K562 (cell line): ENCODE measurements at regions not wholly inside any gene's neighbourhood (a gene's known extent, or its start where the extent isn't known, plus 50 kb on each side); places are given as distances from the start of the nearest gene placed in this dataset.

Experiments
- BRD4 ChIP-seq: fragments of 200-600 bp; sonication (generic); IDR thresholded peaks from 2 replicates; pipeline ENCODE4 v1.6.1; 2017; ENCODE audit warnings: inconsistent platforms
- CHD2 ChIP-seq: IDR thresholded peaks from 2 replicates; pipeline ENCODE4 v1.6.1; 2011; ENCODE audit warnings: low read depth, low read length
- EP300 ChIP-seq: IDR thresholded peaks from 2 replicates; pipeline ENCODE4 v1.6.1; 2012; ENCODE audit warnings: low read length, improper control_type of control experiment
- FOXM1 ChIP-seq, 2 experiments: fragments of 450-650 bp in 1 of 2; sonication (generic) in 1 of 2; formaldehyde crosslinking in 1 of 2; IDR thresholded peaks; 2 replicates each; pipeline versions ENCODE4 v1.6.1 to v1.9.0; 2017 to 2022; ENCODE audit warnings: low read depth in 2 of 2, mild to moderate bottlenecking in 2 of 2, missing genetic modification reagents in 1 of 2, moderate library complexity in 1 of 2
- HNRNPL ChIP-seq: fragments of 200-400 bp; formaldehyde crosslinking; IDR thresholded peaks from 2 replicates; pipeline ENCODE4 v1.6.1; 2017; ENCODE audit warnings: low read depth, mild to moderate bottlenecking, low read length
- LEF1 ChIP-seq: fragments of 450-650 bp; IDR thresholded peaks from 2 replicates; pipeline ENCODE4 v1.6.1; 2016; ENCODE audit warnings: mild to moderate bottlenecking
- MYBL2 ChIP-seq, 2 experiments: fragments of 450-650 bp in 1 of 2; sonication (generic) in 1 of 2; formaldehyde crosslinking in 1 of 2; IDR thresholded peaks; 2 replicates each; pipeline versions ENCODE4 v1.6.1 to v1.8.1; 2017 to 2022; ENCODE audit warnings: borderline replicate concordance in 1 of 2, inconsistent platforms in 1 of 2, low read depth in 1 of 2, mild to moderate bottlenecking in 1 of 2, missing genetic modification reagents in 1 of 2, moderate library complexity in 1 of 2
- POLR2A ChIP-seq: fragments of 450-650 bp; conservative IDR thresholded peaks from 2 replicates; pipeline ENCODE4 v1.6.1; 2016
- TARDBP ChIP-seq: fragments of 450-650 bp; IDR thresholded peaks from 2 replicates; pipeline ENCODE4 v1.6.1; 2016
- TF ChIP-seq, protein P1 (sequence below): sonication (generic); formaldehyde crosslinking; IDR thresholded peaks from 2 replicates; pipeline ENCODE4 v1.8.1; 2023; ENCODE audit warnings: missing genetic modification reagents, mild to moderate bottlenecking, borderline replicate concordance
- TF ChIP-seq, protein P2 (sequence below), 3 experiments: IDR thresholded peaks in 2 of 3; conservative IDR thresholded peaks in 1 of 3; 2 replicates each; pipeline ENCODE4 v1.5.1; 2011 to 2012; ENCODE audit warnings: low read length in 3 of 3, mild to moderate bottlenecking in 3 of 3, control low read depth in 2 of 3, improper control_type of control experiment in 1 of 3, inconsistent platforms in 1 of 3, low read depth in 1 of 3, mixed read lengths in 1 of 3, moderate library complexity in 1 of 3; ENCODE audit not compliant: insufficient read depth in 2 of 3
- TF ChIP-seq, protein P3 (sequence below): fragments of 150-350 bp; IDR thresholded peaks from 2 replicates; pipeline ENCODE4 v1.6.1; 2014; ENCODE audit warnings: low read depth, mild to moderate bottlenecking, low read length, borderline replicate concordance
- TF ChIP-seq, protein P4 (sequence below): fragments of 250-450 bp; sonication (Bioruptor Pico); IDR thresholded peaks from 2 replicates; pipeline ENCODE4 v1.5.0; 2022; ENCODE audit warnings: mild to moderate bottlenecking

DNA sequence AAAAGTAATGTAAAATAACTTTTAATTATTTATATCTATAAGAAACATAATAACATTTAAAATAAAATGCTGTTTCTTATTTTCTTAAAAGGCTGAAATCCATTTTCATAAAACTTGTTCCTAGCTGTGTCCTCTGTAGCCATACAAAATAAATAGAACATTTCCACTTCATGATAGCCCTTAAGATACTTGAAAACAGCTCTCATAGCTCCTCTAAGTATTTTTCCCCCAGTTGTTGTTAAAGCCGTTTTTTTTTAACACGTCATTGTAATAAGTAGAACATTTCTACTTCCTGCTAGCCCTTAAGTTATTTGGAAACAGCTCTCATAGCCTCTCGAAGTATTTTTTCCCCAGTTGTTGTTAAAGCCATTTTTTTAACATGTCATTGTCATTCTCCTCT is 97.3 kb upstream of the SOX3 start:
- TF ChIP-seq, protein P1, sequence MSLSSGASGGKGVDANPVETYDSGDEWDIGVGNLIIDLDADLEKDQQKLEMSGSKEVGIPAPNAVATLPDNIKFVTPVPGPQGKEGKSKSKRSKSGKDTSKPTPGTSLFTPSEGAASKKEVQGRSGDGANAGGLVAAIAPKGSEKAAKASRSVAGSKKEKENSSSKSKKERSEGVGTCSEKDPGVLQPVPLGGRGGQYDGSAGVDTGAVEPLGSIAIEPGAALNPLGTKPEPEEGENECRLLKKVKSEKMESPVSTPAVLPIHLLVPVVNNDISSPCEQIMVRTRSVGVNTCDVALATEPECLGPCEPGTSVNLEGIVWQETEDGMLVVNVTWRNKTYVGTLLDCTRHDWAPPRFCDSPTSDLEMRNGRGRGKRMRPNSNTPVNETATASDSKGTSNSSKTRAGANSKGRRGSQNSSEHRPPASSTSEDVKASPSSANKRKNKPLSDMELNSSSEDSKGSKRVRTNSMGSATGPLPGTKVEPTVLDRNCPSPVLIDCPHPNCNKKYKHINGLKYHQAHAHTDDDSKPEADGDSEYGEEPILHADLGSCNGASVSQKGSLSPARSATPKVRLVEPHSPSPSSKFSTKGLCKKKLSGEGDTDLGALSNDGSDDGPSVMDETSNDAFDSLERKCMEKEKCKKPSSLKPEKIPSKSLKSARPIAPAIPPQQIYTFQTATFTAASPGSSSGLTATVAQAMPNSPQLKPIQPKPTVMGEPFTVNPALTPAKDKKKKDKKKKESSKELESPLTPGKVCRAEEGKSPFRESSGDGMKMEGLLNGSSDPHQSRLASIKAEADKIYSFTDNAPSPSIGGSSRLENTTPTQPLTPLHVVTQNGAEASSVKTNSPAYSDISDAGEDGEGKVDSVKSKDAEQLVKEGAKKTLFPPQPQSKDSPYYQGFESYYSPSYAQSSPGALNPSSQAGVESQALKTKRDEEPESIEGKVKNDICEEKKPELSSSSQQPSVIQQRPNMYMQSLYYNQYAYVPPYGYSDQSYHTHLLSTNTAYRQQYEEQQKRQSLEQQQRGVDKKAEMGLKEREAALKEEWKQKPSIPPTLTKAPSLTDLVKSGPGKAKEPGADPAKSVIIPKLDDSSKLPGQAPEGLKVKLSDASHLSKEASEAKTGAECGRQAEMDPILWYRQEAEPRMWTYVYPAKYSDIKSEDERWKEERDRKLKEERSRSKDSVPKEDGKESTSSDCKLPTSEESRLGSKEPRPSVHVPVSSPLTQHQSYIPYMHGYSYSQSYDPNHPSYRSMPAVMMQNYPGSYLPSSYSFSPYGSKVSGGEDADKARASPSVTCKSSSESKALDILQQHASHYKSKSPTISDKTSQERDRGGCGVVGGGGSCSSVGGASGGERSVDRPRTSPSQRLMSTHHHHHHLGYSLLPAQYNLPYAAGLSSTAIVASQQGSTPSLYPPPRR (CRISPR knock-in tag): no peak
- TF ChIP-seq CHD2 (no peak), LEF1 (no peak), POLR2A (no peak), TARDBP (no peak), EP300 (no peak), BRD4 (no peak), HNRNPL (no peak), FOXM1 (IDR thresholded peaks at IDR 0.05; ENCODE audit: low read depth) (no peak), FOXM1 (CRISPR knock-in tag; IDR thresholded peaks at IDR 0.05; ENCODE audit: low read depth) (no peak), MYBL2 (IDR thresholded peaks at IDR 0.05; ENCODE audit: low read depth) (no peak), MYBL2 (CRISPR knock-in tag; IDR thresholded peaks at IDR 0.05; ENCODE audit: borderline replicate concordance) (no peak)
- TF ChIP-seq, protein P2, sequence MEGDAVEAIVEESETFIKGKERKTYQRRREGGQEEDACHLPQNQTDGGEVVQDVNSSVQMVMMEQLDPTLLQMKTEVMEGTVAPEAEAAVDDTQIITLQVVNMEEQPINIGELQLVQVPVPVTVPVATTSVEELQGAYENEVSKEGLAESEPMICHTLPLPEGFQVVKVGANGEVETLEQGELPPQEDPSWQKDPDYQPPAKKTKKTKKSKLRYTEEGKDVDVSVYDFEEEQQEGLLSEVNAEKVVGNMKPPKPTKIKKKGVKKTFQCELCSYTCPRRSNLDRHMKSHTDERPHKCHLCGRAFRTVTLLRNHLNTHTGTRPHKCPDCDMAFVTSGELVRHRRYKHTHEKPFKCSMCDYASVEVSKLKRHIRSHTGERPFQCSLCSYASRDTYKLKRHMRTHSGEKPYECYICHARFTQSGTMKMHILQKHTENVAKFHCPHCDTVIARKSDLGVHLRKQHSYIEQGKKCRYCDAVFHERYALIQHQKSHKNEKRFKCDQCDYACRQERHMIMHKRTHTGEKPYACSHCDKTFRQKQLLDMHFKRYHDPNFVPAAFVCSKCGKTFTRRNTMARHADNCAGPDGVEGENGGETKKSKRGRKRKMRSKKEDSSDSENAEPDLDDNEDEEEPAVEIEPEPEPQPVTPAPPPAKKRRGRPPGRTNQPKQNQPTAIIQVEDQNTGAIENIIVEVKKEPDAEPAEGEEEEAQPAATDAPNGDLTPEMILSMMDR (IDR thresholded peaks at IDR 0.05 in 2 of 3, conservative IDR thresholded peaks at IDR 0.05 in 1 of 3; ENCODE audit: insufficient read depth in 2 of 3, low read depth in 1 of 3, low read length in 3 of 3): no peak
- TF ChIP-seq, protein P3, sequence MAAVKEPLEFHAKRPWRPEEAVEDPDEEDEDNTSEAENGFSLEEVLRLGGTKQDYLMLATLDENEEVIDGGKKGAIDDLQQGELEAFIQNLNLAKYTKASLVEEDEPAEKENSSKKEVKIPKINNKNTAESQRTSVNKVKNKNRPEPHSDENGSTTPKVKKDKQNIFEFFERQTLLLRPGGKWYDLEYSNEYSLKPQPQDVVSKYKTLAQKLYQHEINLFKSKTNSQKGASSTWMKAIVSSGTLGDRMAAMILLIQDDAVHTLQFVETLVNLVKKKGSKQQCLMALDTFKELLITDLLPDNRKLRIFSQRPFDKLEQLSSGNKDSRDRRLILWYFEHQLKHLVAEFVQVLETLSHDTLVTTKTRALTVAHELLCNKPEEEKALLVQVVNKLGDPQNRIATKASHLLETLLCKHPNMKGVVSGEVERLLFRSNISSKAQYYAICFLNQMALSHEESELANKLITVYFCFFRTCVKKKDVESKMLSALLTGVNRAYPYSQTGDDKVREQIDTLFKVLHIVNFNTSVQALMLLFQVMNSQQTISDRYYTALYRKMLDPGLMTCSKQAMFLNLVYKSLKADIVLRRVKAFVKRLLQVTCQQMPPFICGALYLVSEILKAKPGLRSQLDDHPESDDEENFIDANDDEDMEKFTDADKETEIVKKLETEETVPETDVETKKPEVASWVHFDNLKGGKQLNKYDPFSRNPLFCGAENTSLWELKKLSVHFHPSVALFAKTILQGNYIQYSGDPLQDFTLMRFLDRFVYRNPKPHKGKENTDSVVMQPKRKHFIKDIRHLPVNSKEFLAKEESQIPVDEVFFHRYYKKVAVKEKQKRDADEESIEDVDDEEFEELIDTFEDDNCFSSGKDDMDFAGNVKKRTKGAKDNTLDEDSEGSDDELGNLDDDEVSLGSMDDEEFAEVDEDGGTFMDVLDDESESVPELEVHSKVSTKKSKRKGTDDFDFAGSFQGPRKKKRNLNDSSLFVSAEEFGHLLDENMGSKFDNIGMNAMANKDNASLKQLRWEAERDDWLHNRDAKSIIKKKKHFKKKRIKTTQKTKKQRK: no peak
- TF ChIP-seq, protein P4, sequence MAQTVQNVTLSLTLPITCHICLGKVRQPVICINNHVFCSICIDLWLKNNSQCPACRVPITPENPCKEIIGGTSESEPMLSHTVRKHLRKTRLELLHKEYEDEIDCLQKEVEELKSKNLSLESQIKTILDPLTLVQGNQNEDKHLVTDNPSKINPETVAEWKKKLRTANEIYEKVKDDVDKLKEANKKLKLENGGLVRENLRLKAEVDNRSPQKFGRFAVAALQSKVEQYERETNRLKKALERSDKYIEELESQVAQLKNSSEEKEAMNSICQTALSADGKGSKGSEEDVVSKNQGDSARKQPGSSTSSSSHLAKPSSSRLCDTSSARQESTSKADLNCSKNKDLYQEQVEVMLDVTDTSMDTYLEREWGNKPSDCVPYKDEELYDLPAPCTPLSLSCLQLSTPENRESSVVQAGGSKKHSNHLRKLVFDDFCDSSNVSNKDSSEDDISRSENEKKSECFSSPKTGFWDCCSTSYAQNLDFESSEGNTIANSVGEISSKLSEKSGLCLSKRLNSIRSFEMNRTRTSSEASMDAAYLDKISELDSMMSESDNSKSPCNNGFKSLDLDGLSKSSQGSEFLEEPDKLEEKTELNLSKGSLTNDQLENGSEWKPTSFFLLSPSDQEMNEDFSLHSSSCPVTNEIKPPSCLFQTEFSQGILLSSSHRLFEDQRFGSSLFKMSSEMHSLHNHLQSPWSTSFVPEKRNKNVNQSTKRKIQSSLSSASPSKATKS (CRISPR knock-in tag): no peak
